Ectodermal cell (in vitro differentiated cells): ENCODE measurements at regions not wholly inside any gene's neighbourhood (a gene's known extent, or its start where the extent isn't known, plus 50 kb on each side); places are given as distances from the start of the nearest gene placed in this dataset.

Experiments
- H3K27ac ChIP-seq: 2 replicates; pipeline ENCODE4 v1.7.0; 2013; ENCODE audit warnings: mild to moderate bottlenecking, low read depth, low read length; ENCODE audit not compliant: insufficient read depth, poor library complexity, severe bottlenecking
- H3K27me3 ChIP-seq: 2 replicates; pipeline ENCODE4 v1.7.0; 2013; ENCODE audit warnings: mild to moderate bottlenecking, low read length; ENCODE audit not compliant: insufficient read depth, control insufficient read depth, poor library complexity, severe bottlenecking
- H3K36me3 ChIP-seq: one replicate; pipeline ENCODE4 v1.7.0; 2013; ENCODE audit warnings: low read length; ENCODE audit not compliant: control insufficient read depth, insufficient read depth
- H3K4me1 ChIP-seq: one replicate; pipeline ENCODE4 v1.7.0; 2013; ENCODE audit warnings: low read length; ENCODE audit not compliant: control insufficient read depth, insufficient read depth
- H3K4me3 ChIP-seq: 2 replicates; pipeline ENCODE4 v1.7.0; 2013; ENCODE audit warnings: low read depth, low read length, control low read depth; ENCODE audit not compliant: insufficient read depth
- H3K9me3 ChIP-seq: 2 replicates; pipeline ENCODE4 v1.7.0; 2013; ENCODE audit warnings: mild to moderate bottlenecking, low read length, moderate library complexity; ENCODE audit not compliant: control insufficient read depth
- WGBS, 2 experiments: methylation state at CpG; one replicate each; pipeline ENCODE4 v1.1.7; 2013; ENCODE audit warnings: missing lambda C conversion rate in 2 of 2; 5-methylcytosine and 5-hydroxymethylcytosine counted together

- no peak overlapping the region for H3K4me3 ChIP-seq
- H3K27ac ChIP-seq = no peak overlapping the region
- 81 to 89% methylated on average over 2 to 3 of the region's 3 CpGs for WGBS, 2 experiments
- no peaks in the 10 kb centered on the region for H3K27me3 ChIP-seq
- H3K4me1 ChIP-seq = no peaks in the 10 kb centered on the region
- no peaks in the 10 kb centered on the region for H3K36me3 ChIP-seq
- H3K9me3 ChIP-seq = no peaks in the 10 kb centered on the region
Observed at GRCh38 chr9:26170190-26170589, 491.9 kb upstream of the TUSC1 start.

GRCh38 chr9:26169708-26170107, 491.5 kb upstream of the TUSC1 start:
- Histone ChIP-seq H3K36me3 (no peaks in the 10 kb centered on the region), H3K4me1 (no peaks in the 10 kb centered on the region), H3K9me3 (no peaks in the 10 kb centered on the region), H3K27me3 (no peaks in the 10 kb centered on the region), H3K27ac (no peak overlapping the region), H3K4me3 (no peak overlapping the region)

- Histone ChIP-seq H3K4me3 (no peak overlapping the region), H3K27me3 (no peaks in the 10 kb centered on the region), H3K36me3 (no peaks in the 10 kb centered on the region), H3K9me3 (no peaks in the 10 kb centered on the region), H3K27ac (no peak overlapping the region), H3K4me1 (no peaks in the 10 kb centered on the region)
Observed at GRCh38 chr9:26166537-26166936, 488.3 kb upstream of the TUSC1 start.

GRCh38 chr9:26165426-26165825, 487.2 kb upstream of the TUSC1 start:
- H3K9me3 ChIP-seq = no peaks in the 10 kb centered on the region
- no peaks in the 10 kb centered on the region for H3K36me3 ChIP-seq
- no peak overlapping the region for H3K27ac ChIP-seq
- H3K4me1 ChIP-seq = no peaks in the 10 kb centered on the region
- no peaks in the 10 kb centered on the region for H3K27me3 ChIP-seq
- 97 to 100% methylated on average over 2 to 3 of the region's 3 CpGs for WGBS, 2 experiments
- no peak overlapping the region for H3K4me3 ChIP-seq

- Histone ChIP-seq H3K27ac (no peak overlapping the region), H3K9me3 (no peaks in the 10 kb centered on the region), H3K4me1 (no peaks in the 10 kb centered on the region), H3K36me3 (no peaks in the 10 kb centered on the region), H3K27me3 (no peaks in the 10 kb centered on the region), H3K4me3 (no peak overlapping the region)
Observed at GRCh38 chr9:26163931-26164330, 485.7 kb upstream of the TUSC1 start.

GRCh38 chr9:26159575-26160392, 481.5 kb upstream of the TUSC1 start:
- no peaks in the 10 kb centered on the region for H3K9me3 ChIP-seq
- H3K36me3 ChIP-seq = no peaks in the 10 kb centered on the region
- H3K4me1 ChIP-seq = no peaks in the 10 kb centered on the region
- no peak overlapping the region for H3K4me3 ChIP-seq
- no peak overlapping the region for H3K27ac ChIP-seq
- WGBS, 2 experiments = 91 to 97% methylated on average over 1 to 2 of the region's 2 CpGs
- no peaks in the 10 kb centered on the region for H3K27me3 ChIP-seq

GRCh38 chr9:26158631-26159150, 480.4 kb upstream of the TUSC1 start:
- Histone ChIP-seq H3K36me3 (no peaks in the 10 kb centered on the region), H3K9me3 (no peaks in the 10 kb centered on the region)
- 95% methylated on average over 4 of the region's 4 CpGs for WGBS, 2 experiments

DNA sequence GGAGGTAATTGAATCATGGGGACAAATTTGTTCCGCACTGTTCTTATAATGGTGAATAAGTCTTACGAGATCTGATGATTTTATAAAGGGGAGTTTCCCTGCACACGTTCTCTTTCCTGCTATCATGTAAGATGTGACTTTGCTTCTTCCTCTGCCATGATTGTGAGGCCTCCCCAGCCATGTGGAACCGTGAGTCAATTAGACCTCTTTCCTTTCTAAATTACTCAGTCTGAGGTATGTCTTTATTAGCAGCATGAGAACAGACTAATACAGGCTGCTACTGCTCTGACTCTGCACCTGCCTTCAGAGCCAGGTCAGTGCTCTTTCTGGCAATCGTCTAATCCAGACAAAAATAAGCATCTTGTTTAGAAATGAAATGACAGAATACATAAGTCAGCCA, 479.2 kb upstream of the TUSC1 start:
- Histone ChIP-seq H3K4me3 (no peak overlapping the region), H3K27ac (no peak overlapping the region), H3K36me3 (no peaks in the 10 kb centered on the region), H3K9me3 (no peaks in the 10 kb centered on the region), H3K27me3 (no peaks in the 10 kb centered on the region), H3K4me1 (no peaks in the 10 kb centered on the region)
- WGBS, 2 experiments = 93 to 94% methylated on average over 4 to 5 of the region's 5 CpGs

More at GRCh38 chr9:26158631-26159150, 480.4 kb upstream of the TUSC1 start:
- Histone ChIP-seq H3K4me1 (no peaks in the 10 kb centered on the region), H3K27ac (no peak overlapping the region), H3K4me3 (no peak overlapping the region), H3K27me3 (no peaks in the 10 kb centered on the region)

GRCh38 chr9:26152350-26152749, 474.1 kb upstream of the TUSC1 start:
- H3K27ac ChIP-seq = no peak overlapping the region
- no peaks in the 10 kb centered on the region for H3K9me3 ChIP-seq
- no peaks in the 10 kb centered on the region for H3K36me3 ChIP-seq
- H3K4me3 ChIP-seq = no peak overlapping the region
- no peaks in the 10 kb centered on the region for H3K4me1 ChIP-seq
- WGBS, 2 experiments = 38 to 100% methylated on average over 1 of the region's 2 CpGs
- no peaks in the 10 kb centered on the region for H3K27me3 ChIP-seq

GRCh38 chr9:26148128-26148527, 469.9 kb upstream of the TUSC1 start:
- Histone ChIP-seq H3K36me3 (no peaks in the 10 kb centered on the region), H3K4me1 (no peaks in the 10 kb centered on the region), H3K9me3 (no peaks in the 10 kb centered on the region), H3K27me3 (no peaks in the 10 kb centered on the region), H3K4me3 (no peak overlapping the region), H3K27ac (no peak overlapping the region)
- no CpG with 5 or more reads among the region's 2 CpGs for WGBS, 2 experiments
